ENCODE measurements at regions not wholly inside any gene's neighbourhood (a gene's known extent, or its start where the extent isn't known, plus 50 kb on each side); places are given as distances from the start of the nearest gene placed in this dataset.
A peak's percentile ranks its signal among the peaks of the same experiment; 100 is the strongest.

DNA sequence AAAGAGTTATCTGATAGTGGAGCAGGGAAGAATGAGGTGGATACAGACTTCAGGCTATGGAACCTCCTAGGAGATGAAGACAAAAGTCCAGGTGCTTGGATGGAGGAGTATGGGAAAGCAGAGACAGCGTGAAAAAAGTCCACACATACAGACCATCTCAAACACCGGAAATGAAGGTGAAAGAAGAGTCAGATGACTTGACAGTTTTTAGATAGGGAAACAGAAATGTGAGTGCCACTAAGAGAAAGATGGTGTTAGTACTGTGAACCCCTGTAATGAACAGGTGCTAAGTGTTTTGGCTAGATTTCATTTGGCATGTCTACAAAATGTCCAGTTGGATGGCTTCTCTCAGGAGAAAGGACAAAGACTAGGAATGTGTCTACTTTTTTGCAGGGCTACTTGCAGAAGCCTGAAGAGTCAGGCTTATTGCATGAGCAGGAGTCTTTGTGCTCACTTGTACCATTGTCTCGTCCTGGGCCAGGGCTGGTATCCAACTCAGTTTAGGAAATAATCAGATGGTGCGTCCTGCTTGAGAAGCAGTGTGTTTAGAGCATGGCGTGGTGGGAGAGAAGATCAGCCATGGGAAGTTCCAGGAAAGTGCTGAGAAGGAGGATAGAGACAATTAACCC lies 90.6 kb upstream of the STARD4 start:
- H3K23ac ChIP-seq (ENCODE audit: low read length) = no peak overlapping the region
- no peak overlapping the region for H2AFZ ChIP-seq (ENCODE audit: insufficient read depth, low read length, poor library complexity)
- H3K9me3 ChIP-seq (ENCODE audit: insufficient read depth, low read depth, low read length) = no peaks in the 10 kb centered on the region
- no peak overlapping the region for H4K8ac ChIP-seq (ENCODE audit: low read depth, low read length)
- H3K9ac ChIP-seq (ENCODE audit: low read length) = no peak overlapping the region
- no peak overlapping the region for H2BK5ac ChIP-seq (ENCODE audit: low read depth, low read length, poor library complexity)
- no peak overlapping the region for H3K18ac ChIP-seq (ENCODE audit: low read length)
- no peak for DNase-seq
- H3K27me3 ChIP-seq (ENCODE audit: insufficient read depth, low read length) = no peaks in the 10 kb centered on the region
- no peak overlapping the region for H3K27ac ChIP-seq (ENCODE audit: low read depth, low read length)
- no peaks in the 10 kb centered on the region for H3K79me1 ChIP-seq (ENCODE audit: low read length)
- H3K4ac ChIP-seq (ENCODE audit: low read depth, low read length) = no peak overlapping the region
- H4K91ac ChIP-seq (ENCODE audit: low read depth, low read length) = no peak overlapping the region
- H3K14ac ChIP-seq (ENCODE audit: low read length) = no peak overlapping the region
- no peak overlapping the region for H2BK120ac ChIP-seq (ENCODE audit: insufficient read depth, low read length, poor library complexity)
- no CpG with 5 or more reads among the region's 5 CpGs for WGBS (ENCODE audit: extremely low coverage, insufficient coverage, insufficient read length)
- no peak overlapping the region for H4K12ac ChIP-seq (ENCODE audit: low read depth, low read length)
- no peaks in the 10 kb centered on the region for H3K36me3 ChIP-seq (ENCODE audit: control insufficient read depth in 1 of 2, insufficient read depth in 2 of 2, low read length in 2 of 2)
- H3K4me3 ChIP-seq (ENCODE audit: low read depth, low read length) = no peak overlapping the region
- no peak overlapping the region for H3K4me2 ChIP-seq (ENCODE audit: low read length)
- H3K4me1 ChIP-seq (ENCODE audit: control insufficient read depth in 1 of 2, insufficient read depth in 2 of 2, low read length in 2 of 2) = no peaks in the 10 kb centered on the region
- no peak overlapping the region for H2AK5ac ChIP-seq (ENCODE audit: low read length)
- no peak overlapping the region for H2BK12ac ChIP-seq (ENCODE audit: low read length)
- no peaks in the 10 kb centered on the region for H3K79me2 ChIP-seq (ENCODE audit: control insufficient read depth, insufficient read depth, low read length, poor library complexity)

DNA sequence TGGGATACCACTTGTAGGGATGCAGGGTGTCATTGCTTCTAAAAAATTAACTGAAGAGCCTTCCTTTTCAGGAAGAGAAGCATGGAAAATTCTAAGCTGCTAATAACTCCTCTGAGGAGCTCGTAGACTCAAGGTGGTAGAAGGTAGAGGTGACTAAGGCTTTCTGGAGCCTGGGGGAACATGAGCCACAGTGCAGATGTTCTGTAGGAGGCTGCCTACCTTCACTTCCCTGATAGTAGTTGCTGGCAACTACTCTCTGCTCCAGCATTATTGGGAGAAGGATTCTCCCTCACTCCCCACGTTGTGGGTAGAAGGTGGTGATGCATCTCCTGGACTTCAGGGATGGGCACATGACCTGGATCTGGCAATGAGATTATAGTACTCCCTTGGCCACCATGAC lies 86.7 kb upstream of the STARD4 start:
- no peak overlapping the region for H2AK5ac ChIP-seq (ENCODE audit: low read length)
- H3K4ac ChIP-seq (ENCODE audit: low read depth, low read length) = no peak overlapping the region
- no peaks in the 10 kb centered on the region for H3K27me3 ChIP-seq (ENCODE audit: insufficient read depth, low read length)
- no peak overlapping the region for H4K91ac ChIP-seq (ENCODE audit: low read depth, low read length)
- no peak overlapping the region for H3K27ac ChIP-seq (ENCODE audit: low read depth, low read length)
- no peak for DNase-seq
- H4K8ac ChIP-seq (ENCODE audit: low read depth, low read length) = no peak overlapping the region
- H3K18ac ChIP-seq (ENCODE audit: low read length) = no peak overlapping the region
- peak overlapping the region; percentile 54 for H3K4me3 ChIP-seq (ENCODE audit: low read depth, low read length)
- WGBS (ENCODE audit: extremely low coverage, insufficient coverage, insufficient read length) = no CpG with 5 or more reads among the region's 2 CpGs
- no peak overlapping the region for H2BK5ac ChIP-seq (ENCODE audit: low read depth, low read length, poor library complexity)
- no peaks in the 10 kb centered on the region for H3K36me3 ChIP-seq (ENCODE audit: control insufficient read depth in 1 of 2, insufficient read depth in 2 of 2, low read length in 2 of 2)
- no peaks in the 10 kb centered on the region for H3K79me2 ChIP-seq (ENCODE audit: control insufficient read depth, insufficient read depth, low read length, poor library complexity)
- H3K4me2 ChIP-seq (ENCODE audit: low read length) = no peak overlapping the region
- peaks cover 2% of the 10 kb centered on the region for H3K9me3 ChIP-seq (ENCODE audit: insufficient read depth, low read depth, low read length)
- H3K9ac ChIP-seq (ENCODE audit: low read length) = no peak overlapping the region
- H4K12ac ChIP-seq (ENCODE audit: low read depth, low read length) = no peak overlapping the region
- H3K79me1 ChIP-seq (ENCODE audit: low read length) = no peaks in the 10 kb centered on the region
- H3K14ac ChIP-seq (ENCODE audit: low read length) = no peak overlapping the region
- no peak overlapping the region for H2BK12ac ChIP-seq (ENCODE audit: low read length)
- H2AFZ ChIP-seq (ENCODE audit: insufficient read depth, low read length, poor library complexity) = no peak overlapping the region
- H3K23ac ChIP-seq (ENCODE audit: low read length) = peak overlapping the region; percentile 27
- H2BK120ac ChIP-seq (ENCODE audit: insufficient read depth, low read length, poor library complexity) = no peak overlapping the region
- H3K4me1 ChIP-seq (ENCODE audit: control insufficient read depth in 1 of 2, insufficient read depth in 2 of 2, low read length in 2 of 2) = no peaks in the 10 kb centered on the region

GRCh38 chr5:111597491-111597890 lies 85.2 kb upstream of the STARD4 start:
- H3K4me1 ChIP-seq (ENCODE audit: control insufficient read depth in 1 of 2, insufficient read depth in 2 of 2, low read length in 2 of 2) = no peaks in the 10 kb centered on the region
- no peak for DNase-seq
- no CpG with 5 or more reads among the region's 2 CpGs for WGBS (ENCODE audit: extremely low coverage, insufficient coverage, insufficient read length)

GRCh38 chr5:111596705-111597104 lies 84.4 kb upstream of the STARD4 start:
- Histone ChIP-seq H2AK5ac (ENCODE audit: low read length) (no peak overlapping the region), H3K27ac (ENCODE audit: low read depth, low read length) (no peak overlapping the region), H3K36me3 (ENCODE audit: control insufficient read depth in 1 of 2, insufficient read depth in 2 of 2, low read length in 2 of 2) (no peaks in the 10 kb centered on the region), H3K14ac (ENCODE audit: low read length) (no peak overlapping the region), H2BK5ac (ENCODE audit: low read depth, low read length, poor library complexity) (no peak overlapping the region), H4K8ac (ENCODE audit: low read depth, low read length) (no peak overlapping the region), H3K27me3 (ENCODE audit: insufficient read depth, low read length) (no peaks in the 10 kb centered on the region), H3K9me3 (ENCODE audit: insufficient read depth, low read depth, low read length) (peaks cover 2% of the 10 kb centered on the region), H2AFZ (ENCODE audit: insufficient read depth, low read length, poor library complexity) (no peak overlapping the region), H3K4me1 (ENCODE audit: control insufficient read depth in 1 of 2, insufficient read depth in 2 of 2, low read length in 2 of 2) (no peaks in the 10 kb centered on the region), H3K4me2 (ENCODE audit: low read length) (no peak overlapping the region), H3K4ac (ENCODE audit: low read depth, low read length) (no peak overlapping the region), H3K23ac (ENCODE audit: low read length) (no peak overlapping the region), H2BK120ac (ENCODE audit: insufficient read depth, low read length, poor library complexity) (no peak overlapping the region), H3K4me3 (ENCODE audit: low read depth, low read length) (no peak overlapping the region), H4K12ac (ENCODE audit: low read depth, low read length) (no peak overlapping the region), H3K79me1 (ENCODE audit: low read length) (no peaks in the 10 kb centered on the region), H2BK12ac (ENCODE audit: low read length) (no peak overlapping the region), H3K9ac (ENCODE audit: low read length) (no peak overlapping the region), H4K91ac (ENCODE audit: low read depth, low read length) (no peak overlapping the region), H3K18ac (ENCODE audit: low read length) (no peak overlapping the region), H3K79me2 (ENCODE audit: control insufficient read depth, insufficient read depth, low read length, poor library complexity) (no peaks in the 10 kb centered on the region)
- WGBS (ENCODE audit: extremely low coverage, insufficient coverage, insufficient read length) = no CpG with 5 or more reads among the region's 5 CpGs
- DNase-seq = no peak

More at GRCh38 chr5:111597491-111597890, 85.2 kb upstream of the STARD4 start:
- Histone ChIP-seq H2AFZ (ENCODE audit: insufficient read depth, low read length, poor library complexity) (no peak overlapping the region), H3K79me2 (ENCODE audit: control insufficient read depth, insufficient read depth, low read length, poor library complexity) (no peaks in the 10 kb centered on the region), H3K4me2 (ENCODE audit: low read length) (no peak overlapping the region), H3K27me3 (ENCODE audit: insufficient read depth, low read length) (no peaks in the 10 kb centered on the region), H3K9me3 (ENCODE audit: insufficient read depth, low read depth, low read length) (peaks cover 2% of the 10 kb centered on the region), H4K12ac (ENCODE audit: low read depth, low read length) (no peak overlapping the region), H2AK5ac (ENCODE audit: low read length) (no peak overlapping the region), H3K9ac (ENCODE audit: low read length) (no peak overlapping the region), H3K4me3 (ENCODE audit: low read depth, low read length) (no peak overlapping the region), H3K36me3 (ENCODE audit: control insufficient read depth in 1 of 2, insufficient read depth in 2 of 2, low read length in 2 of 2) (no peaks in the 10 kb centered on the region), H2BK5ac (ENCODE audit: low read depth, low read length, poor library complexity) (no peak overlapping the region), H4K91ac (ENCODE audit: low read depth, low read length) (no peak overlapping the region), H3K18ac (ENCODE audit: low read length) (no peak overlapping the region), H3K27ac (ENCODE audit: low read depth, low read length) (no peak overlapping the region), H2BK12ac (ENCODE audit: low read length) (no peak overlapping the region), H3K4ac (ENCODE audit: low read depth, low read length) (no peak overlapping the region), H3K23ac (ENCODE audit: low read length) (no peak overlapping the region), H4K8ac (ENCODE audit: low read depth, low read length) (no peak overlapping the region), H3K14ac (ENCODE audit: low read length) (no peak overlapping the region), H3K79me1 (ENCODE audit: low read length) (no peaks in the 10 kb centered on the region), H2BK120ac (ENCODE audit: insufficient read depth, low read length, poor library complexity) (no peak overlapping the region)
